GM18517 (cell line): ENCODE measurements at regions not wholly inside any gene's neighbourhood (a gene's known extent, or its start where the extent isn't known, plus 50 kb on each side); places are given as distances from the start of the nearest gene placed in this dataset.

Source experiments
- ATAC-seq: cut with Tn5 transposase; IDR thresholded peaks from one replicate; pipeline ENCODE4 v1.9.1; 2021; ENCODE audit warnings: mild to moderate bottlenecking, moderate library complexity; ENCODE audit not compliant: unreplicated experiment

DNA sequence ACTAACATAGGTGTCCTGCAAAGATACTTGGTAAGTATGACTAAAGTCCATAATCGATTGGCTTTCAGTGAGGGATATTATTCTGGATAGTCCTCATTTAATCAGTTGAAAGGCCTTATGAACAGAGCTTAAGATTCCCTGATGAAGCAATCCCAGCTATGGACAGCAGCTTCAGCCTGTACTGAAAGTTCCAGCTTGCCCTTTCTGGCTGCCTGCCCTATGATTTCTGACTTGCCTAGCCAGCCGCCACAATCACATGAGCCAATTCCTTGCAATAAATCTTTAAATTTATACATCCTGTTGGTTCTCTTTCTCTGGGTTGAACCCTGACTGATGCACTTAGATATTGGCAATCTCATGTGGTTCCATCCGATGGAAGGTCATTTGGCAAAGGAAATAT is 759.0 kb upstream of the API5 start:
- ATAC-seq = no peak

DNA sequence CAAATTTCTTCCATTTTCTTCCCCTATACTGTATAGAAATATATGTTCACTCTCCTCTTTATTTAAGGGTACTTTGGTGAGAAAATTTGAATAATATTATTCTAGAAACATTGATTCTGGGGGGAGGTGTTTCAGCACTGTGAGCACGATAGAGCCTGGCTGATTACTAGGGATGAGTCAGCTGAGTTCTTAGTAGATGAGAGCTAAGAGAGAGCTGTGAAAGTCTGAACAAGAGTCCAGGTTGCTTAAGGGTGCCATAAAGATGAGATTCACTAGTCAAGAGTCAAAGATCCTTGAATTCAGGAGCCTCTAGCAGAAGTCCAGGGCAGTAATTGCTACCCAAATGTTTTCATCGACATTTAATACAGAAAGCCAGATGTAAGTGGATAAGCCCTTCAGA is 756.6 kb upstream of the API5 start:
- ATAC-seq = no peak

DNA sequence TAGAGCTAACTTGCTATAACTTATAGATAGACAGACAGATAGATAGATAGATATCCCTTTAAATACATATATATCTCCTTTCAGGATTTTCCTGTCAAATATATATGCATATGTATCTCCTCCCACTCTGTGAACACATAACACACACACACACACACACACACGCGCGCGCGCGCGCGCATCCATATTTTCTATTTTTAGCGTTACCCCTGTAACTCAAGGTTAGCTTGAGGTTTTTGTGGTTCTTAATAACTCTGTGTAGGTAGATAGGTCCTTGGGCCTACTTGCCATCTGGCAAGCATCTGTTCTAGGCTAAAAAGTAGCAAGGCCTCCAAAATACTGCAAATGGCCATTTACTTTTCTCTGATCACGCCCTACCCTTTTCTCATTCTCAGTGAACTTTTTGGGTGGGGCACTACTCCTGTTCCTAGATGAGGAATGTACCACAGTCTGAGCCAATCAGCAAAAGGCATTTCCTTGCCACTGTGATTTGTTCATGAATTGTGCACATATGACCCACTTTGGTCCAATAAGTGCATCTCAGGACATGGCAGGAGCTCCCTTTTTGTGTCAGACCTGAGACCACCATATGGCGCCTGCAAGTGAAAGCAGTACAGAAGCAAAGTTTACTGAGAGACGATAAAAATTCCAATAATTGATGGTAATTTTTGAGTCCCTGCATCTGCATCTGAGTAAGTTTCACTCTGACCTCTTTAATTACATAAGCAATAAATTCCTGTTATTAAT is 740.5 kb upstream of the API5 start:
- no peak for ATAC-seq

DNA sequence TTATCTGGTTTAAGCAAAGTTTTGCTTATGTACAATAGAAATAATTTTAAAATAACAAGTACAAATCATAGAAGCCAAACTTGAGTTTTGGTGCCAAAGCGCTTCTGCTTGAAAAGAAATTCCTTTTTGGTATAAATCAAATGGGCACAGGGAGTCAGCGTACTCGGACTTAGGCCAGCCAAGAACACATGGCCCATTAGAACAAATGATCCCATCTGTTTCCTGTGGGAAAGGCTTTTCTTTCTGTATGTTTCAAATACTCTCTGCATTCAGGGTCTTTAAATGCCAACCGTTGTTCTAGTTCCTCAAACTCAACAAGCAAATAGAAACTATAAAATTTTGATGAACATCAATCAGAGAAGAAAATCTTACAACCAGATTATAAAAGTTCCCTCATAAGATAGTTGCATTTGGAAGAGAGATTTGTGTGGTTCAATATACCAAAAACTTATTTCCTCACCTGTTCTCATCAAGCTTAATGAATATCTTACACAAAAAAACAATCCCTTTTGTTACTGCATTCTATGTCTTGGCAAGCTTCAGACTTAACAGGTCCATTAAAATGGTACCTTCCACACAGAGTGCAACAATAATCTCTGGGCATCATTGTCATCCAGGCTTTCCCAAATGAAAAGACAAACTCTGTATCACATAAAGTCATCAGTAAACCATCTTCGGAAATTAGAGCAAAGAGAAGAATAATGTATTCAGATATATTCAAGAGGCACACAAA is 739.8 kb upstream of the API5 start:
- ATAC-seq = no peak

DNA sequence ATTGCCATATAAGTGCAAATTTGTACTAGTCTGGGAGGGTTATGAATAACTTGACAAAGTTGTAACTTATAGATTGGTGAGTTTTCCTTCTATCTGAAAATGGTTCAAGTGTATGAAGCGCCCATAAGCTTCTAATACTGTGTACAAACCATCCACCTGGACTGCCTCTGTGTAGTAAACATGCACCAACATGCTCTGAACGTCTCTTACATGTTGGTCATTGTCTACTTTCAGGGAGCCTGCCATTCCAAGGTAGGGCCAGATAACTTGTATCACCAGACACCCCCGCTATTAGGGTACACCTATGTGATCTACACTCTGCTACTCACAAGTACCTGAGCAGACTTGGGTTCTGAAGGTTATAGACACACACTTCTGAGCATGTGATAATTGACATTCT is 735.5 kb upstream of the API5 start:
- ATAC-seq = no peak

DNA sequence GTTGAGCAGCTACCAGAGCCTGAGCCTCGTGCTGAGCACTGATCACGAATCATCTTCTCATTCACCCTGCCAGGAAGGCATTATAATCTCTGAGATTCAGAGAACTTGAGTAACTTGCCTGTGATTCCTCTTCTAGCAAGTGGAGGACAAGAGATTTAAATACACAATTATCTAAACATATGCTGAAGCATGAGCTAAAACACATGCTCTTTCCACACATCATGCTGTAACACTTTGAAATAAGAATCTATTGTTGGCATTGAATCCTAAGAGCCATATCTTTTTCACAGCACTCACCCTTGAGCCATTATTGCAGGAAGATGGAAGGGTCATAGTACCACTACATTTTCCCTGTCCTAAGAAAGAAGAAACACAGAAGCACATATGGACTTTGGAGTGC is 722.5 kb upstream of the API5 start:
- no peak for ATAC-seq

DNA sequence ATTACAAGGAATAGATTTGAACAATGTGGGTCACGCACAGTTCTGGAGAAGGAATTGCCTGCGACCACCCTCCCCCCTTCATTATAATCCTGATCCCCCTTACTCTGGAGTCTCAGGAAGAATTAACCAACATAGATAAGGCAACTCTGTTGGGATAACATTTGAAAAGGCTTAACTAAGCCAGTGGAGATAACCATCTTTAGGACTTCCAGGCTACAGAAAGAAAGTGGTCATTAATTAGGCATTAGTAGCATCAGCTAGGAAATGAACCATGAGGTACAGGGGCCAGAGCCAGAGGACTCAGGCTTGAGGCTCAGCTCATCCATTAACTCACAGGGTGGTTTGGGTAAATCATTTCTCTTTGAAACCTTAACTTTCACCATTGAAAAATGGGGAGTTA is 720.0 kb upstream of the API5 start:
- no peak for ATAC-seq

DNA sequence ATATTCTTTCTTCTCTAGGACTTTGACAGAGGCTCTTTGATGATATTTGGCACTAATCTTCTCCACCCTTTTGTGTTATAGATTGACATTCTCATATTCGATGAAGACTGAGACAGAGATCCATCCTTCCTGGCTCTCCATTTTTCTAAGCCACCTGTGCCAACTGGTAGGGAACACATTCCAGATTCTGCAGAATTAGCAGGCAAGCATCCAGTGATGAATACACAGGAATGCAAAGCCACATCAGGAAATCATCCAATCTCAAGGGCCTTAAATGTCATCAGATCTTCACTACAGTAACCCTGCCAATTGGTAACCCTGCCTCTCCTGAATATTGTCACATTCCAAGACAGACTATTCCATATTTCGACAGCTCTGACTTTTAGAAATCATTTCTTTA is 718.4 kb upstream of the API5 start:
- ATAC-seq = no peak

DNA sequence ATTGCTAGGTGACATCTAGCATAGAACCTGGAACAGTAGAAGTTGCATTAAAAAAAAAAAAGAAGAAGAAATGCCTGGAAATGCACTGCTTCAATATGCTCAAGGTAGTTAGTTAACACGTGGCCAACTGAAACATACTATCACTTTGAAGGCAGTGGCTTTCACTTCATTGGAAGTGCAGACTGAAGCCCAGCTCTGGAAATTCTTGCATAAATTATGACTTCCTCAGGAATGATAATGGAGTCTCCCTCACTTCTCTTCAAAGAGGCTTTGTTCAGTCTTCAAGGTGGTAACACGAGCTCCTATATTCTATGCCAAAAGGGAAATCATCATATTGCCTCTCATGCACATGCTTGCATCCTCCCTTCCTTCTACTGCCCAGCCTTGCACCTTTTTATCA is 715.9 kb upstream of the API5 start:
- ATAC-seq = no peak

DNA sequence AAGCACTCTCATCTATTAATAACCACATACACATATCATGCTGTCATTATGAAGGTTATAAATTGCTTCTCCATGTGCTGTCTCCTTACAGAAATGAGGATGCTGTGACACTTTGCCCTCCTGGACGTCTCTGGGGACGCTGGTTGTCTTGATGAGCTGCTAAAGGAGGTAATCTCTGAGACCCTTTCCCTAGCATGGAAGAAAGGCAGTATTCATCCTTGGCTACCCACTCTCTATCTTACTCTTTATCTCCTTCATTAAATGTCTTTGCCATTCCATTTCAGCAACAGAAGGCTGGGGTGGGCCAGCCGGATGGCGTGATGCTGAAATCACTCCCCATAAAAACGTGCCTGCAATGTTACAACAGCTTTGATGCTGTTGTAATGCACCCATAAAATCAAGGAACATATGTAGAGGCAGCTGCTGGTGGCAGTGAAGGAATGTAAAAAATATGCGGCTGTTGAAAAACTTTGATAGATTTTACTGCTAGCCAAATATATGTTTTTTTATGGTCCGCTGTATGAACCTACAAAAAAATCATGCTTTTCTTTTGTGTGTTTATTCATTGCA is 715.1 kb upstream of the API5 start:
- ATAC-seq = no peak

DNA sequence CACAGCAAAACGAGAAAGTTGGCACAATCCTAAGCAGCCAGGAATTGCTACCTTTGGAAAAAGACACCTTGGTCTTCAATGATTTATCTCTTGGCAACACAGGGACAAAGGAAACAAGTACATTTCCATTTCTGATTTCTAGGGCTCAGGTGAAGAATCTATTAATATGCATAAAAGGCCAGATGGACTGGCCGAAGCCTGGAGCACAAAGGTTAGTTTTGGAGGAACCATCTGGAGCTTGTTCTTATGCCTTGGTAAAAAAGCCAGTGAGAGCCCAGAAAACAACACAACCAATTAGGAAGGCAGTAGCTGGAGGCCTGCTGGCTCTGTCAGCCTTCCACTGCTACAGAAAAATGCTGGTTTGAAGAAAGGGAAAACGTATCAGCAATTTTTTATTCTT is 713.5 kb upstream of the API5 start:
- ATAC-seq = no peak

DNA sequence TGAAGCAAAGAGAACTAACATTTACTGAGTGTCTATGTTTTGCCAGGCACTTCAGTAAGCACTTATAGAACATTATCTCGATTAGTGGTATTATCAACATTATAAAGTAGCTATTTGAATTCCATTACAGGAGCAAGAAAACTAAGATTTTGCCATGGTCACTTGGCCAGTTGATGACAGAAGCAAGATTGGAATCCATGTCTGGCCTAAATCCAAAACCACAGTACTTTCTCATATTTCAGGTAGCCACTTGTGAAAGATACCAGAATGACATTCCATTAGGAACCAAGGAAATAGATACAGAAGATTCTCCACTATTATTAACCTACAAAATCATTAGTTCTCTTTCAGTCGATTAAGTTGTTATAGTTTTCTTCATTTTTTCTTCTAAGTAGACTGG is 691.0 kb upstream of the API5 start:
- no peak for ATAC-seq

DNA sequence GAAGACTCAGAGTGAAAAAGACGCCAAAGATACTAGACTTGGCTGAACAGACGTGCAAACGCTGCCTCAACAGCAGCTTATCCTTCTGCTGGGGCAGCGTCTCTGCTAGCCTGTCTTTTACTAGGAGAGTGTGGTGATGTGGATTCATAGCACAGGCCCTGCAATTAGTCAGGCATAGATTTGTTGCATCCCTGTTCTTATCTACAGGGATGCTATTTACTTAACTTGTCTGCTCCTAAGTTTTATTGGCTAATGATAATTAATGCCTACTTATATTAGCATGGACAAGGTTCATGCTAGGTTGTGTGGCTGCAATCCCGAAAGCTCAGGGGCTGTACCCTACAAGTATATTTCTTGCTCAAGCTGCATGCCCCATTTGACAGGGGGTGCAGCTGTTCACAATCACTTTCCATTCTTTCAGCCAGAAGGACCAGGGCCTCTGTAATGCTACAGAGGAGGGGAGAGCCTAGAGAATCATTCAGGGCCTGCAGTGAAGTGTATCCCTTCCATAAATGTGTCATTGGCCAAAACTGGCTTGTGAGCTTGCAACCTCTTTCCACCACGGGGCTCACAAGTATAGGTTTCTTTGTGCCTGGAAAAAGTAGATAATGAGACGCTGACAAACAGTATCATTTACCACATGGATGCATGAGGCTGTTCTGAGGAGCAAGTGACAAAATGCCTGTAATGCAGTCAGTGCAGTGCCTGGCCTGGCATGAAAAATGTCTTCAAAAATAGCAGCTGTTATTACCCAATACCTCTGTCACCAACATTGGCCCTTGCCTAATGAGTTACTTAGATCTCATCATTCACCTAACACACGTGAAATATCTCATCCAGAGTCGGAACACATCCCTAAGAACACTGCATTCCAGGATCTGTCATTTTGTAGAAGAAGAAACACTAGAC is 685.8 kb upstream of the API5 start:
- ATAC-seq = no peak

DNA sequence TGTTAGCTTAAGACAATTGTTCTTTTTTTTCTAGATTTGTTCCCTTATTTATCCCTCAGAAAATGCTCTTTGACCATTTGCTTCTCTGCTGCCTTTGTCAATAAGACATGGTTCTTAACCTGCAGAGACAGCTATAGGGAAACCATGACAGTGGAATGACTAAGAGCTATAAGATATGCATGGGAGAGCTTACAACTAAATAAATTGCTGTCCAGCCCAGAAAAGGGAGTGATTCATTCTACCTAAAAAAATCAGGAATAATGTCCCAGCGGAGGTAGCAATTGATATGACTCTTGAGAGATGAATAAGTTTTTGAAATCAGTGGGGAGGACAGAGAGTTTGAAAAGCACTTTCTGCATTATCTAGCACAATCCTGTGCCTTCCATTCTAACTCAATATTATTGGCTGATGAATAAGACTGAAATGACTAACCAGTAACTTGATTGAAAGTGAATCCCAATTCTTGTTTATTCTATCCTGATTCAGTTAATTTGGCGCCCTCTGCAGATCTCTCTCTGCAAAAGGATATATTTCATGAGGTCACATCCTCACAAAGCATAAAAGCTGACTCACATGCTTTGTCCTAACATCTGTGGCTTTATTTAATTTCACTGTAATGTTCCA is 680.5 kb upstream of the API5 start:
- ATAC-seq = no peak

DNA sequence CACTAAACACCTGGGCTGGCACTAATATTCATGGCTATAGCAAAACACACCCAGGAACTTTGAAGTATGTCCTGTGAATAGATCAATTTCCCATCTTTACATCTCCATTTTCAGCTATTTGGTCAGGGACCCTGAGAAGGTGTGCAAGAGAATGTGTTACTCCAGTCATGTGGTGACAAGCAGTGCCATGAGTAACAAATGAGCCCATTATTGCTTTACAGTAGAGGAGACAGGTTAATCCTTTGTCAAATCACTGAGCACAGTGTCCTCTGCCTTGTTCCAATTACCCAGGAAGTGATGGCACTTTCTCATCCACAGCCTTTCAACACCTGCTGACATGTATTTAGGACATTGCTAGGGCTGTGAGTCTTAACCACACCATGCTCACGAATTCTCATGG is 664.8 kb upstream of the API5 start:
- no peak for ATAC-seq

DNA sequence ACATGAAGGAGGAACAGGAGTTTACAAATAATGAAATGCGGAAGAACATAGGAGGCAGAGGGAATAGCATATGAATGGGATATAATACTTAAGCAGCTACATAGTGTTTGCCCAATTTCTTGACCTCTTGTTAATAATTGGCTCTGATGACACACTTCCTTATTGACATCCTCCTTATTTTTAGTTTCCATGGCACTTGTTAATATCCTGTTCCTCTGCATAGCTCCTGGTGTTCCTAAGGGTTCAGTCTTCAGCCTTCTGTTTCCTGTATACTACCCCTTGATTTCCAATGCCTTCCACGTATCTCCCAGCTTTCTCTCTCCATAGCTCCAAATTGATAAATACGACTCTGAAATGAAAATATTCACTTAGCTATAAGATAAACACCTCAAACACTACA is 663.8 kb upstream of the API5 start:
- ATAC-seq = no peak

DNA sequence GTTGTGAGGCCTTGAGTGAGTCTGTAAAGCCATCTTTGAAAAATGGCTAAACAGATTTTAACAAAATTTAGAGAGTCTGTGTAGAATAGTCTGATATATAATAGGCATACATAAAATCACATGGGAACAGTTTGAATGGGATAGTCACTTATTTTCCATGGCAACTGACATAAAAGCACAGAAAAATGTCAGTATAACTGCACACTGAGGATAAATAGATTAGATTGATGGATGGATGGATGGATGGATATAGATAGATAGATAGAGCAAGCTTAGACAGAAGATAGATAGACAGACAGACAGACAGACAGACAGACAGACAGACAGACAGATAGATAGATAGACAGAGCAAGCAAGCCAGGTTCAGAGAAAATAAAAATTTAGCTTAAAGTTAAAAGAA is 660.2 kb upstream of the API5 start:
- no peak for ATAC-seq

DNA sequence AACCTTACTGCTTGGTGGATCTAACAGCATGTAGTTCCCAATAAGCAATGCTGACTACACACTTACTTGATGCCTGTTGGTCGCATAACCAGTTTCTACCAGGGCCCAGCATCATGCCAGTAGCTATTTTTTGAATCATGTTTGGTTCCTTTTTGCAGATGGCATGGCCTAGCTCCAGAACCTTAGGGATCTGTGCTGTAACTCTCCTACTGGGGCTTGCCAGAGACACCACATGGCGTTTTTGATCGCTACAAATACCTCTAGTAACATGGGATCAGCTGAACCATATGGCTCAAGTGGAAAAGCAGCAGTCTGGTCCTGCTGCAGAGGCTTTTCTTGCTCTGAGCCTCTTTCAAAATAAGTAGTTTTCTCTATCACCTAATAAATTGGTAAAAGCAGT is 654.6 kb upstream of the API5 start:
- ATAC-seq = no peak

DNA sequence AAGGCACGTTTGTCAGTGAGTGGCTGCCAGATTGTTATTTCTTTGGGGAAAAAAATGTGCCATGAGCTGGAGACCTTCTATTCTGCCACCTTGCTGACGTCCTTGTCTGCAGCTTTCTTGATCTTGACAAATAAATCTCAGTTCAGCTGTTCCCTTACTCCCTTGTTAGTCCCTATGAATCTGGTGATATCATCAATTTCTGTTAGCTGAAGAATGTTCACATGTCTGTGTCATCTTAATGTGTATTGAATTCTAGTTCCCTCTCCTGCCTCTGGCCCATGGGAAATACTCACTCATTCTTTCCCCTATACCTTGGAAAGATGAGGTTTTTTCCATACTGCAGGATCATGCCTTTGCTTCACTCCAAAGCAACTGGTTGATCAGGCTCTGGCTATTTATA is 649.9 kb upstream of the API5 start:
- ATAC-seq = no peak

DNA sequence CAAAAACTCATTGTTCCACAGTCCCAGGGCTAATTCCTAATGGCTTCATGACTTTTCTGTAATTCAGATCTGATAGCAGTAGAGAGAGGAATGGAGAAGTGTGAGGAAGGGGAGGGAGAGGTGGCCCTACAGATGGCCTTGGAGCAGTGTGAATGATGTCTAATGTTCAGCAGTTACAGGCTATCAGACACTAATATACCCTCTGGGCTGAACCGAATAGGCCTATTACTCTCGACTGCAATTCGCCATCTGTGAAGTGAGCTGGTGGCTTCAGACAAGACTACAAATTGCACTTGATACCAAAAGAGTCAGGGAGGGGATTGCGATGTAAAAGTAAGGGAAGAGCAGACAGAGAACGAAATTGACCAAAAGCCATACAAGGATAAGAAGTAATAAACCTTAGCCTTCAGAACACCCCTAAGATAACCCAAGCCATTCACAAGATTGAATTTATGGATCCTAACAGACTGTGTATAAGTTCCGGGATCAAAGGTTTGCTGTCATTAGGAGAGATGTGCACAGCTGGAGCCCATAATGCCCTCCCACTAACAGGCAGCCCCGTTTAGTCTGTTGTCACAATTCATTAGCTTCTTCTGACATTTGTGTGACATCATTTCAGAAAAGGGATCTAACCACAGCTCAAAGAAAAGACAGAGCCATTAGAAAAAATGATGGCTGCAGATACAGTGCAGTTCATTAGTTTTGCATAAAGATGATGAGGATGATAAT is 642.4 kb upstream of the API5 start:
- no peak for ATAC-seq
